ENCODE measurements at regions not wholly inside any gene's neighbourhood (a gene's known extent, or its start where the extent isn't known, plus 50 kb on each side); places are given as distances from the start of the nearest gene placed in this dataset.

DNA sequence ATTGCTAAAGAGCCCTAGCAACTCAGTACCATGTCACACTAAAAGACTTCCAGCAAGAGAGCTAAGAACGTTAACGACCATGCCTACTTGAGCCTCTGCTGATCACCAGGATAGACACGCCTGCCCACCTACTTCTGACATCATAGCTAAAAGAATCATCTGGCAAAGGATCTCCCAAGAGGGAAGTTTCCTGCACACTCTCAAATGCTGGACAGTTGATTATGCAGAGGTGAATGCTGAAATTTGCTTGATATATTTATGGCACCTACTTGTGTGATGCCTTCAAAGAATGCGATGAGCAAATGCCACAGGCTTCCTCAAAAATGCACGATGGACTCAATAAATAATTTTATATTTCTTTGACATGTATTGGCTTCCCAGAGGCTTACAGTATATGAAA lies 113.6 kb downstream of the GALC start:
- TF ChIP-seq FOXP2 (optimal IDR thresholded peaks at IDR 0.05; ENCODE audit: borderline replicate concordance, extremely low read depth, extremely low read length, insufficient read depth) (no peak), SIN3A (IDR thresholded peaks at IDR 0.05; ENCODE audit: borderline replicate concordance, insufficient read depth, low read length) (no peak)

- TF ChIP-seq SIN3A (IDR thresholded peaks at IDR 0.05; ENCODE audit: borderline replicate concordance, insufficient read depth, low read length) (no peak), FOXP2 (optimal IDR thresholded peaks at IDR 0.05; ENCODE audit: borderline replicate concordance, extremely low read depth, extremely low read length, insufficient read depth) (no peak), POLR2AphosphoS5 (IDR thresholded peaks at IDR 0.05; ENCODE audit: low read depth, low read length) (no peak), TAF1 (IDR thresholded peaks at IDR 0.05; ENCODE audit: borderline replicate concordance, insufficient read depth, low read length) (no peak)
- TF ChIP-seq, protein P1, sequence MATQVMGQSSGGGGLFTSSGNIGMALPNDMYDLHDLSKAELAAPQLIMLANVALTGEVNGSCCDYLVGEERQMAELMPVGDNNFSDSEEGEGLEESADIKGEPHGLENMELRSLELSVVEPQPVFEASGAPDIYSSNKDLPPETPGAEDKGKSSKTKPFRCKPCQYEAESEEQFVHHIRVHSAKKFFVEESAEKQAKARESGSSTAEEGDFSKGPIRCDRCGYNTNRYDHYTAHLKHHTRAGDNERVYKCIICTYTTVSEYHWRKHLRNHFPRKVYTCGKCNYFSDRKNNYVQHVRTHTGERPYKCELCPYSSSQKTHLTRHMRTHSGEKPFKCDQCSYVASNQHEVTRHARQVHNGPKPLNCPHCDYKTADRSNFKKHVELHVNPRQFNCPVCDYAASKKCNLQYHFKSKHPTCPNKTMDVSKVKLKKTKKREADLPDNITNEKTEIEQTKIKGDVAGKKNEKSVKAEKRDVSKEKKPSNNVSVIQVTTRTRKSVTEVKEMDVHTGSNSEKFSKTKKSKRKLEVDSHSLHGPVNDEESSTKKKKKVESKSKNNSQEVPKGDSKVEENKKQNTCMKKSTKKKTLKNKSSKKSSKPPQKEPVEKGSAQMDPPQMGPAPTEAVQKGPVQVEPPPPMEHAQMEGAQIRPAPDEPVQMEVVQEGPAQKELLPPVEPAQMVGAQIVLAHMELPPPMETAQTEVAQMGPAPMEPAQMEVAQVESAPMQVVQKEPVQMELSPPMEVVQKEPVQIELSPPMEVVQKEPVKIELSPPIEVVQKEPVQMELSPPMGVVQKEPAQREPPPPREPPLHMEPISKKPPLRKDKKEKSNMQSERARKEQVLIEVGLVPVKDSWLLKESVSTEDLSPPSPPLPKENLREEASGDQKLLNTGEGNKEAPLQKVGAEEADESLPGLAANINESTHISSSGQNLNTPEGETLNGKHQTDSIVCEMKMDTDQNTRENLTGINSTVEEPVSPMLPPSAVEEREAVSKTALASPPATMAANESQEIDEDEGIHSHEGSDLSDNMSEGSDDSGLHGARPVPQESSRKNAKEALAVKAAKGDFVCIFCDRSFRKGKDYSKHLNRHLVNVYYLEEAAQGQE (IDR thresholded peaks at IDR 0.05; ENCODE audit: insufficient read depth in 1 of 2, low read depth in 2 of 2, low read length in 2 of 2), result no peak
Observed at GRCh38 chr14:87878959-87879358, 114.0 kb downstream of the GALC start.

DNA sequence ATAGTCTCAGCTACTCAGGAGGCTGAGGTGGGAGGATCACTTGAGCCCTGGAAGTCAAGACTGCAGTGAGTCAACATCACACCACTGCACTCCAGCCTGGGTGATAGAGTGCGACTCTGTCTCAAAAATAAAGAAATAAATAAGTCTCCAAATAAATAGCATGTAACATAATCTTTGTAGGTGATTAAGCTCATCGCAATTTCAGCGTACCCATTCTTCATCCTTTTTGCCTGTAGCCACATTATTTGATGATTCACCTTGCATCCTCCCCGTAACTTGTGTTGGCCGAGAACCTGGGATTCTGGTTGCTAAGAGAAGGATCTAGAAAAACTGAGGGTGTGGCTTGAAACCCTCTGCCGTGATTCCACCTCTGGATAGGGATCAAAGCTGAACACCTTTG lies 115.1 kb downstream of the GALC start:
- TF ChIP-seq TAF1 (IDR thresholded peaks at IDR 0.05; ENCODE audit: borderline replicate concordance, insufficient read depth, low read length) (no peak), FOXP2 (optimal IDR thresholded peaks at IDR 0.05; ENCODE audit: borderline replicate concordance, extremely low read depth, extremely low read length, insufficient read depth) (no peak), SIN3A (IDR thresholded peaks at IDR 0.05; ENCODE audit: borderline replicate concordance, insufficient read depth, low read length) (no peak), POLR2AphosphoS5 (IDR thresholded peaks at IDR 0.05; ENCODE audit: low read depth, low read length) (no peak)
- TF ChIP-seq, protein P1 (IDR thresholded peaks at IDR 0.05; ENCODE audit: insufficient read depth in 1 of 2, low read depth in 2 of 2, low read length in 2 of 2), result no peak

DNA sequence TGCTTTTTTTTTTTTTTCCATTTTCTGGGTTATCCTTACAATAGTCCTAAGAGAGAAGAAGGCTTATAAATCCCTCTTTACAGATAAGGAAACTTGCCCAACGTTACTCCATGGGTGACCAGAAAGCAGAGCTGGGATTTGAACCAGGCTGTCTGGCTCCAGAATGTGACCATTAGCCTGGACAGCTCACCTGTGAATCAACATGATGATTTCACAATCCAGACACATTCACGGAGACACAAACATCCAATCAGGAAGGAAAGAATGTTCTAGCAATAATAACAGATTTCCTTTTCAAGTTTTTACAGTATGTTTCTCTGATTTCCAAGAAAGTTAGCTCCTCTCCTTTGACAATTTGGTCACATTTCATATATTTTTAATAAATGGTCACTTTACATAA lies 118.3 kb downstream of the GALC start:
- TF ChIP-seq FOXP2 (optimal IDR thresholded peaks at IDR 0.05; ENCODE audit: borderline replicate concordance, extremely low read depth, extremely low read length, insufficient read depth) (no peak), SIN3A (IDR thresholded peaks at IDR 0.05; ENCODE audit: borderline replicate concordance, insufficient read depth, low read length) (no peak)

- TF ChIP-seq FOXP2 (optimal IDR thresholded peaks at IDR 0.05; ENCODE audit: borderline replicate concordance, extremely low read depth, extremely low read length, insufficient read depth) (no peak), POLR2AphosphoS5 (IDR thresholded peaks at IDR 0.05; ENCODE audit: low read depth, low read length) (no peak)
Observed at GRCh38 chr14:87873741-87874140, 119.2 kb downstream of the GALC start.

DNA sequence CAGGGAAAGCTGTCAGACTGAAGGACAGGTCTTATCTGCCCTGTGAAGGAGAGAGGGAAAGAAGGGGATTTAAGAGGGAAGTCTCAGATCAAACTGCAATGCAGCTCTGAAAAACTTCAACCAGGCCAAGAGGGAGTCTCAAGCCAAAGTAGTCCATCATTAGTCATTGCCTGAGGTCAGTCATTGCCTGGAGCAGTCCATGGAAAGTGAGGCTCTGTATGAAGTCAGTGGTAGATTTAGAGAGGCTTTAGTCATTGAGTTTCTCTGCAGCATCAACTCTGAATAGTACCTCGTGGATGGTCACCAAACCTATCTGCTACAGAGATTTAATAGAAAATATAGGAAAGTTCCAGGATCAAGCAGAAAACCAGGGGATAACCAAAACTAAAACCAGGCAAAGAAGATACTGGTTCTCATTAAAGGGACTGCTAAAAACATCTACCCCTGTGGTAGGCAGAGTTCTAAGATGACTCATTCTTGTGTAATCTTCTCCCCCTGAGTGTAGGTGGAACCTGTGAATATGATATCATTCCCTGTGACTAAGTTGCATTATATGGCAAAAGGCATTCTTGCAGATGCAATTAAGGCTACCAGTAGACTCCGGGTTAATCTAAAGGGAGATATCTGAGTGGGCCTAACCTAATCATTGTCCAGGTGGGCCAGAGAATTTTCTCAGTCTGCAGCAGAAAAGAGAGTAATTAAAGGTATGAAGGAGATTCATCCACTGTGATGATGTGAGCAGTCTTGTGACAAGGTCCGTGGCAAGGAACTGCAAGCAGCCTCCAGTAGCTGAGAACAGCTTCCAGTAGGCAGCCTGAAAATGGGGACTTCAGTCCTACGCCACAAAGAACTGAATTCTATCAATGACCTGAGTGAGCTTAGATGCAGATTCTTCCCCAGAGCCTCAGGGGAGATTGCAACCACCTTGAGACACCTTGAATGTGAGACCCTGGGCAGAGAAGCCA lies 123.1 kb downstream of the GALC start:
- TF ChIP-seq POLR2AphosphoS5 (IDR thresholded peaks at IDR 0.05; ENCODE audit: low read depth, low read length) (no peak), FOXP2 (optimal IDR thresholded peaks at IDR 0.05; ENCODE audit: borderline replicate concordance, extremely low read depth, extremely low read length, insufficient read depth) (no peak), SIN3A (IDR thresholded peaks at IDR 0.05; ENCODE audit: borderline replicate concordance, insufficient read depth, low read length) (no peak), TAF1 (IDR thresholded peaks at IDR 0.05; ENCODE audit: borderline replicate concordance, insufficient read depth, low read length) (no peak)
- TF ChIP-seq, protein P1 (IDR thresholded peaks at IDR 0.05; ENCODE audit: insufficient read depth in 1 of 2, low read depth in 2 of 2, low read length in 2 of 2), result no peak

All from PFSK-1 (cell line).